ENCODE measurements at regions not wholly inside any gene's neighbourhood (a gene's known extent, or its start where the extent isn't known, plus 50 kb on each side); places are given as distances from the start of the nearest gene placed in this dataset.

DNA sequence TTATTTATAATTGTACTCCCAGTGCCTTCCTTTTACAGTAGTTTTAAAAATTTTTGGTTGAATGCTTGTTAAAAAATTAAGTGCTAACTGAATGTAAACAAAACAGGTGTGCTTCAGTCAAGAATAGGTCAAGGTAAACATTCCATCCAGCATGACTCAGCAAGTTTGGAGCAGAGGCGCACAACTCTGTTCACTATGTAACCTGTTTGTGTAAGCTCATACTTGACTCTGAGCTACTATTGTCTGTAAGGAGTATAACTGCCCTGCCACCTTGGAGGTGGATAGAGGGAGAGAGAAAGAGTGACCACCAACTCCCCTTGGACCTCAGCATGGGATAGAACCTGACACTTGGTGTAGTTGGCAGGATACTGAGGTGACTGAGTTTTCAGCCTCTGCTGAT, 207.4 kb upstream of the SYT4 start:
- peaks cover 3% of the 10 kb centered on the region for H3K9me3 Mint-ChIP-seq (ENCODE audit: low read depth)
- H3K27me3 Mint-ChIP-seq (ENCODE audit: low read depth): peaks cover 7% of the 10 kb centered on the region
- TF ChIP-seq, protein P1, sequence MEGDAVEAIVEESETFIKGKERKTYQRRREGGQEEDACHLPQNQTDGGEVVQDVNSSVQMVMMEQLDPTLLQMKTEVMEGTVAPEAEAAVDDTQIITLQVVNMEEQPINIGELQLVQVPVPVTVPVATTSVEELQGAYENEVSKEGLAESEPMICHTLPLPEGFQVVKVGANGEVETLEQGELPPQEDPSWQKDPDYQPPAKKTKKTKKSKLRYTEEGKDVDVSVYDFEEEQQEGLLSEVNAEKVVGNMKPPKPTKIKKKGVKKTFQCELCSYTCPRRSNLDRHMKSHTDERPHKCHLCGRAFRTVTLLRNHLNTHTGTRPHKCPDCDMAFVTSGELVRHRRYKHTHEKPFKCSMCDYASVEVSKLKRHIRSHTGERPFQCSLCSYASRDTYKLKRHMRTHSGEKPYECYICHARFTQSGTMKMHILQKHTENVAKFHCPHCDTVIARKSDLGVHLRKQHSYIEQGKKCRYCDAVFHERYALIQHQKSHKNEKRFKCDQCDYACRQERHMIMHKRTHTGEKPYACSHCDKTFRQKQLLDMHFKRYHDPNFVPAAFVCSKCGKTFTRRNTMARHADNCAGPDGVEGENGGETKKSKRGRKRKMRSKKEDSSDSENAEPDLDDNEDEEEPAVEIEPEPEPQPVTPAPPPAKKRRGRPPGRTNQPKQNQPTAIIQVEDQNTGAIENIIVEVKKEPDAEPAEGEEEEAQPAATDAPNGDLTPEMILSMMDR (IDR thresholded peaks at IDR 0.05): no peak
- no peak for DNase-seq (ENCODE audit: low spot score)
- H3K27ac Mint-ChIP-seq (ENCODE audit: unreplicated experiment): no peak overlapping the region
- no peaks in the 10 kb centered on the region for H3K4me1 Mint-ChIP-seq (ENCODE audit: low read depth)
- H3K4me3 Mint-ChIP-seq (ENCODE audit: unreplicated experiment): no peak overlapping the region
- no peaks in the 10 kb centered on the region for H3K36me3 Mint-ChIP-seq (ENCODE audit: low read depth)

DNA sequence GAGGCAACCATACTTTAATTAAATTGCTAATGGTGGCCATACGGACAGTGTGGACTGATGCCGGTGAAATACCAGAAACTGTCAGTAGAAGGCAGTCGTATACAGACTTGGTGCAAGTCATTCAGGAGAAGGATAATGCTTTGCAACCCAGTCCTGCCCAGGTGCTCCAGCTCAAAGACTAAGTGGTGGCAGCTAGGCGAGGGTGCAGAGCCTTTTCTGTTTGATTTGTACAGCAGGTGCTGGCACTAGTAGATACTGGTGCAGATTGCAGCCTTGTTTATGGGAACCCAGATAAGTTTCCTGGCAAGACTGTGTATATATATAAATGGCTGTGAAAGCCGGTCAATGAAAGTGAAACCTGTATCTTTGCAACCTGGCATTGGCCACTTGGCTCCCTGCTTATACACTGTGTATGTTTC, 208.3 kb upstream of the SYT4 start:
- H3K4me3 Mint-ChIP-seq (ENCODE audit: unreplicated experiment): no peak overlapping the region
- no peaks in the 10 kb centered on the region for H3K4me1 Mint-ChIP-seq (ENCODE audit: low read depth)
- no peak overlapping the region for H3K27ac Mint-ChIP-seq (ENCODE audit: unreplicated experiment)
- H3K9me3 Mint-ChIP-seq (ENCODE audit: low read depth): peaks cover 3% of the 10 kb centered on the region
- DNase-seq (ENCODE audit: low spot score): no peak
- H3K27me3 Mint-ChIP-seq (ENCODE audit: low read depth): peaks cover 7% of the 10 kb centered on the region
- no peaks in the 10 kb centered on the region for H3K36me3 Mint-ChIP-seq (ENCODE audit: low read depth)
- TF ChIP-seq, protein P1 (IDR thresholded peaks at IDR 0.05): no peak

DNA sequence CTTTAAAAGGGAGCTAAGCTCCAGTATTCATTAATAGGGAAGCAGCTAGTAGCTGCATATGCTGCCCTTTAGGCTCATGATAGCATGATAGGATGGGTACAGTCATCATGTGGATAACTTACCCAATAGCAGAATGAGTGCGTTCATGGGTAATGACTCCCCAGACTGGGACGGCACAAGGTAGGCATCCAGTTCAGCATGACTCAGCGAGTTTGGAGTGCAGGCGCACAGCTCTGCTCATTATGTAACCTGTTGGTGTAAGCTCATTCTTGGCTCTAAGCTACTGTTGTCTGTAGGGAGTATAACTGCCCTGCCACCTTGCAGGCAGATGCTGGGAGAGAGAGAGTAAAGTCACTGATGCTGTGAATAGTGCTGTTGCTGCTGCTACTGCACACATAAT, 209.2 kb upstream of the SYT4 start:
- TF ChIP-seq, protein P1 (IDR thresholded peaks at IDR 0.05): no peak
- Mint-ChIP-seq H3K36me3 (ENCODE audit: low read depth) (no peaks in the 10 kb centered on the region), H3K9me3 (ENCODE audit: low read depth) (peaks cover 3% of the 10 kb centered on the region), H3K4me3 (ENCODE audit: unreplicated experiment) (no peak overlapping the region), H3K27me3 (ENCODE audit: low read depth) (peaks cover 7% of the 10 kb centered on the region), H3K4me1 (ENCODE audit: low read depth) (no peaks in the 10 kb centered on the region), H3K27ac (ENCODE audit: unreplicated experiment) (no peak overlapping the region)
- no peak for DNase-seq (ENCODE audit: low spot score)

DNA sequence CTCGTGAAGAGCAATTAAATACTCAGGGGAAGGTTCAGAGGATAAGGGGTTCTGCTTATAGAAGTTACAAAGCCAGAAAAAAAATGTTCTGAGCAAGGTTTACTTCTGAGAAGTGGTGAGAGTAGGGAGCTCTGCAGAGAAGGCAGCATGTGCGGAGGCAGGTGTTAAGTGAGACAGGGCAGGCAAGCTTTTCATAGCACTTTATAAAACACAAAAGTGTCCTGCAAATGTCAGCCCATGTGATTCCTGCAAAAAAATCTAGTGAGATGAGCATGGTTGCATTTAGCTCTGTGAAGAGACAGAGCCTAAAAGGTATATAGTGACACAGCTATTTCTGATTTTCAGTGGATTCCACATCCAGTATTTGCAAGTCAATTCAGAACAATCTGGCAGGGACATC, 223.8 kb upstream of the SYT4 start:
- Mint-ChIP-seq H3K4me3 (ENCODE audit: unreplicated experiment) (no peak overlapping the region), H3K27me3 (ENCODE audit: low read depth) (peaks cover 2% of the 10 kb centered on the region), H3K36me3 (ENCODE audit: low read depth) (no peaks in the 10 kb centered on the region), H3K9me3 (ENCODE audit: low read depth) (peaks cover 15% of the 10 kb centered on the region), H3K27ac (ENCODE audit: unreplicated experiment) (no peak overlapping the region), H3K4me1 (ENCODE audit: low read depth) (no peaks in the 10 kb centered on the region)
- TF ChIP-seq, protein P1 (IDR thresholded peaks at IDR 0.05): no peak
- no peak for DNase-seq (ENCODE audit: low spot score)

DNA sequence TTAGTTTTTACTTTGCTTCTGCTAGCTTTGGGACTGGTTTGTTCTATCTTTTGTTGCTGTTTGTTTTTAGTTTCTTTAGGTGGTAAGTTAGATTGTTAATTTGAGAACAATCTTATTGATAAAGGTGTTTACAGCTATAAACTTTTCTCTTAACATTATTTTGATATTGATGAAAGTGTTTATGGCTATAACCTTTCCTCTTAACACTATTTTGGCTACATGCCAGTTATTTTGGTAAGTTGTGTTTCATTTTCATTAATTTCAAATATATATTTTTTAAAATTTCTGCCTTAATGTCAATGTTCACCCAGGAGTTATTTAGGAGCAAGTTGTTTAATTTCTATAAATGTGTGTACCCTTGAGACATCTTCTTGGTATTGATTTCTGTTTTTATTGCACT, 229.6 kb upstream of the SYT4 start:
- no peaks in the 10 kb centered on the region for H3K27me3 Mint-ChIP-seq (ENCODE audit: low read depth)
- no peak for DNase-seq (ENCODE audit: low spot score)
- H3K36me3 Mint-ChIP-seq (ENCODE audit: low read depth): no peaks in the 10 kb centered on the region
- peaks cover 38% of the 10 kb centered on the region for H3K9me3 Mint-ChIP-seq (ENCODE audit: low read depth)
- no peak overlapping the region for H3K27ac Mint-ChIP-seq (ENCODE audit: unreplicated experiment)
- no peak overlapping the region for H3K4me3 Mint-ChIP-seq (ENCODE audit: unreplicated experiment)
- TF ChIP-seq, protein P1 (IDR thresholded peaks at IDR 0.05): no peak
- no peaks in the 10 kb centered on the region for H3K4me1 Mint-ChIP-seq (ENCODE audit: low read depth)

Measured in chondrocyte (in vitro differentiated cells).